ENCODE measurements at regions not wholly inside any gene's neighbourhood (a gene's known extent, or its start where the extent isn't known, plus 50 kb on each side); places are given as distances from the start of the nearest gene placed in this dataset.

- ChIA-PET POLR2A (no interaction called here), CTCF (ENCODE audit: low intra/inter-chr PET ratio) (no interaction called here)
- H3K27ac ChIP-seq (ENCODE audit: extremely low read depth, low read depth, low read length) = no peak overlapping the region
- no peak overlapping the region for H2AFZ ChIP-seq (ENCODE audit: low read depth, low read length)
- H4K20me1 ChIP-seq (replicated peaks; ENCODE audit: control insufficient read depth, insufficient read depth, low read length) = no peaks in the 10 kb centered on the region
- 0% methylated on average over 4 of the region's 5 CpGs for WGBS (ENCODE audit: insufficient coverage, low coverage, missing lambda C conversion rate)
- peak in 1 of 4 experiments; percentile 3 for DNase-seq (ENCODE audit: extremely low read depth in 1 of 4, low spot score in 3 of 4)
- H3K79me2 ChIP-seq (ENCODE audit: control insufficient read depth, insufficient read depth, low read length) = no peaks in the 10 kb centered on the region
- no peaks in the 10 kb centered on the region for H3K27me3 ChIP-seq (ENCODE audit: control insufficient read depth in 2 of 2, insufficient read depth in 2 of 2, low read length in 2 of 2)
- no peak for TF ChIP-seq MLX (CRISPR knock-in tag; conservative IDR thresholded peaks at IDR 0.05)
- no peak for TF ChIP-seq ELF1 (tag; IDR thresholded peaks at IDR 0.05)
- no peak for TF ChIP-seq NCOA2 (IDR thresholded peaks at IDR 0.05; ENCODE audit: partially characterized antibody in 2 of 2)
- no peak for TF ChIP-seq HNRNPH1 (optimal IDR thresholded peaks at IDR 0.05; ENCODE audit: low read depth, low read length)
- no peaks in the 10 kb centered on the region for H3K36me3 ChIP-seq (ENCODE audit: control insufficient read depth, insufficient read depth, low read length)
- H3K9ac ChIP-seq (ENCODE audit: insufficient read depth in 1 of 2, low read depth in 2 of 2, low read length in 2 of 2) = no peak overlapping the region
- H3K4me3 ChIP-seq = no peak overlapping the region
- no peaks in the 10 kb centered on the region for H3K9me1 ChIP-seq (ENCODE audit: control insufficient read depth, insufficient read depth, low read length)
- intact Hi-C loops (cut with micrococcal nuclease) = no loop called here
- H3K4me1 ChIP-seq (replicated peaks in 1 of 2; ENCODE audit: control insufficient read depth in 2 of 2, insufficient read depth in 2 of 2, low read length in 2 of 2) = no peaks in the 10 kb centered on the region
- BruUV-seq (replicated peaks) = no TSS peak
- H3K9me3 ChIP-seq (replicated peaks; ENCODE audit: control insufficient read depth, insufficient read depth, low read depth, low read length) = no peaks in the 10 kb centered on the region
- FAIRE-seq = no peak
- in situ Hi-C loops (cut with MboI) = no loop called here
- H3K4me2 ChIP-seq (ENCODE audit: insufficient read depth, low read length) = no peak overlapping the region
- no peak for ATAC-seq
Observed at GRCh38 chr13:31385540-31385939, 185.8 kb downstream of the B3GLCT start.

GRCh38 chr13:31394506-31394905, 194.7 kb downstream of the B3GLCT start:
- ATAC-seq (no peak), FAIRE-seq (no peak), DNase-seq (ENCODE audit: extremely low read depth in 1 of 4, low spot score in 3 of 4) (no peak)
- H3K27ac ChIP-seq (ENCODE audit: extremely low read depth, low read depth, low read length) = no peak overlapping the region
- H2AFZ ChIP-seq (ENCODE audit: low read depth, low read length) = no peak overlapping the region
- WGBS (ENCODE audit: insufficient coverage, low coverage, missing lambda C conversion rate) = 0% methylated on average over 4 of the region's 4 CpGs
- no peaks in the 10 kb centered on the region for H3K36me3 ChIP-seq (ENCODE audit: control insufficient read depth, insufficient read depth, low read length)
- intact Hi-C loops (cut with micrococcal nuclease) (no loop called here), in situ Hi-C loops (cut with MboI) (no loop called here)
- no peaks in the 10 kb centered on the region for H3K27me3 ChIP-seq (ENCODE audit: control insufficient read depth in 2 of 2, insufficient read depth in 2 of 2, low read length in 2 of 2)
- no peak overlapping the region for H3K4me2 ChIP-seq (ENCODE audit: insufficient read depth, low read length)
- no peak overlapping the region for H3K9ac ChIP-seq (ENCODE audit: insufficient read depth in 1 of 2, low read depth in 2 of 2, low read length in 2 of 2)
- H3K4me3 ChIP-seq = no peak overlapping the region
- H3K4me1 ChIP-seq (replicated peaks in 1 of 2; ENCODE audit: control insufficient read depth in 2 of 2, insufficient read depth in 2 of 2, low read length in 2 of 2) = no peaks in the 10 kb centered on the region
- H3K9me1 ChIP-seq (ENCODE audit: control insufficient read depth, insufficient read depth, low read length) = no peaks in the 10 kb centered on the region
- ChIA-PET CTCF (ENCODE audit: low intra/inter-chr PET ratio) (no interaction called here), POLR2A (no interaction called here)
- H3K79me2 ChIP-seq (ENCODE audit: control insufficient read depth, insufficient read depth, low read length) = no peaks in the 10 kb centered on the region
- BruUV-seq (replicated peaks) = no TSS peak
- no peaks in the 10 kb centered on the region for H4K20me1 ChIP-seq (replicated peaks; ENCODE audit: control insufficient read depth, insufficient read depth, low read length)
- H3K9me3 ChIP-seq (replicated peaks; ENCODE audit: control insufficient read depth, insufficient read depth, low read depth, low read length) = no peaks in the 10 kb centered on the region
- TF ChIP-seq RBM14 (IDR thresholded peaks at IDR 0.05; ENCODE audit: borderline replicate concordance, insufficient read depth, low read depth, low read length) = no peak
- TF ChIP-seq RAD21 (CRISPR knock-in tag; conservative IDR thresholded peaks at IDR 0.05 in 1 of 2, IDR thresholded peaks at IDR 0.05 in 1 of 2) = no peak
- no peak for TF ChIP-seq MAFG (tag; conservative IDR thresholded peaks at IDR 0.05)
- no peak for TF ChIP-seq ZNF280B (CRISPR knock-in tag; IDR thresholded peaks at IDR 0.05)
- TF ChIP-seq TCF7L2 (IDR thresholded peaks at IDR 0.05; ENCODE audit: low read depth, low read length) = no peak
- TF ChIP-seq ZFP36 (IDR thresholded peaks at IDR 0.05; ENCODE audit: low read depth, low read length, partially characterized antibody) = no peak
- TF ChIP-seq ZNF696 (CRISPR knock-in tag; conservative IDR thresholded peaks at IDR 0.05) = no peak
- TF ChIP-seq ZFP91 (CRISPR knock-in tag; IDR thresholded peaks at IDR 0.05) = no peak

All from K562 (cell line).